Neural cell (in vitro differentiated cells): ENCODE measurements at regions not wholly inside any gene's neighbourhood (a gene's known extent, or its start where the extent isn't known, plus 50 kb on each side); places are given as distances from the start of the nearest gene placed in this dataset.

ENCODE experiments used
- H2AFZ ChIP-seq: fragments of 200-600, 300-800 bp; sonication (generic), shearing (Covaris generic); 2 replicates; pipeline ENCODE4 v1.6.0; 2014; ENCODE audit warnings: low read depth, mild to moderate bottlenecking, antibody characterized with exemption, low read length, moderate library complexity
- H3F3A ChIP-seq: fragments of 200-600 bp; shearing (Covaris generic); 2 replicates; pipeline ENCODE4 v1.6.1; 2016; ENCODE audit warnings: mild to moderate bottlenecking, moderate library complexity, mixed read lengths, antibody characterized with exemption, low read length; ENCODE audit not compliant: insufficient read depth, poor library complexity, severe bottlenecking
- H3K27ac ChIP-seq: fragments of 200-600, 300-800 bp; sonication (generic), shearing (Covaris generic); 2 replicates; pipeline ENCODE4 v1.5.1; 2014; ENCODE audit warnings: mild to moderate bottlenecking, low read length, moderate library complexity
- H3K27me3 ChIP-seq: fragments of 300-800, 200-600 bp; sonication (generic), shearing (Covaris generic); 2 replicates; pipeline ENCODE4 v1.6.0; 2014; ENCODE audit warnings: mild to moderate bottlenecking, low read depth, low read length, moderate library complexity; ENCODE audit not compliant: insufficient read depth
- H3K36me3 ChIP-seq: fragments of 300-800, 200-600 bp; sonication (generic), shearing (Covaris generic); 2 replicates; pipeline ENCODE4 v1.5.1; 2014; ENCODE audit warnings: mild to moderate bottlenecking, antibody characterized with exemption, low read length, moderate library complexity; ENCODE audit not compliant: insufficient read depth
- H3K4me2 ChIP-seq: fragments of 300-800, 200-600 bp; sonication (generic), shearing (Covaris generic); 2 replicates; pipeline ENCODE4 v1.6.0; 2014; ENCODE audit warnings: mild to moderate bottlenecking, low read length
- H3K4me3 ChIP-seq: fragments of 300-800, 200-600 bp; sonication (generic), shearing (Covaris generic); 2 replicates; pipeline ENCODE4 v1.5.1; 2014; ENCODE audit warnings: mild to moderate bottlenecking, low read length, moderate library complexity
- H3K79me2 ChIP-seq: fragments of 200-600 bp; shearing (Covaris generic); replicated peaks from 2 replicates; pipeline ENCODE4 v1.6.0; 2014; ENCODE audit warnings: mild to moderate bottlenecking, low read length, moderate library complexity; ENCODE audit not compliant: insufficient read depth
- H3K9ac ChIP-seq: fragments of 300-800, 200-600 bp; sonication (generic), shearing (Covaris generic); 2 replicates; pipeline ENCODE4 v1.6.1; 2016; ENCODE audit warnings: mild to moderate bottlenecking, low read length, mixed read lengths
- H3K9me2 ChIP-seq: fragments of 200-600 bp; shearing (Covaris generic); 2 replicates; pipeline ENCODE4 v1.6.1; 2016; ENCODE audit warnings: mild to moderate bottlenecking, low read length, mixed read lengths; ENCODE audit not compliant: insufficient read depth
- H3K9me3 ChIP-seq: fragments of 200-600, 300-800 bp; sonication (generic), shearing (Covaris generic); 2 replicates; pipeline ENCODE4 v1.6.1; 2016; ENCODE audit warnings: mild to moderate bottlenecking, mixed run types, low read length, moderate library complexity, mixed read lengths
- H4K20me1 ChIP-seq: fragments of 200-600 bp; shearing (Covaris generic); 2 replicates; pipeline ENCODE4 v1.6.1; 2016; ENCODE audit warnings: mild to moderate bottlenecking, mixed run types; ENCODE audit not compliant: insufficient read depth
- EP300 ChIP-seq: fragments of 450-650 bp; conservative IDR thresholded peaks from 2 replicates; pipeline ENCODE4 v1.6.1; 2014; ENCODE audit warnings: antibody characterized with exemption, mild to moderate bottlenecking, moderate library complexity; ENCODE audit not compliant: poor library complexity, severe bottlenecking
- EZH2 ChIP-seq: fragments of 200-600, 300-800 bp; shearing (Covaris generic), sonication (generic); IDR thresholded peaks from 2 replicates; pipeline ENCODE4 v1.6.1; 2014; ENCODE audit warnings: antibody characterized with exemption, low read length, borderline replicate concordance, mild to moderate bottlenecking; ENCODE audit not compliant: insufficient read depth, poor library complexity, severe bottlenecking
- MXI1 ChIP-seq: fragments of 450-650 bp; conservative IDR thresholded peaks from 2 replicates; pipeline ENCODE4 v1.6.1; 2014; ENCODE audit warnings: antibody characterized with exemption, mild to moderate bottlenecking; ENCODE audit not compliant: poor library complexity, severe bottlenecking
- POLR2AphosphoS5 ChIP-seq: IDR thresholded peaks from 2 replicates; pipeline ENCODE4 v1.6.1; 2012
- RAD21 ChIP-seq: fragments of 450-650 bp; conservative IDR thresholded peaks from 2 replicates; pipeline ENCODE4 v1.6.1; 2014; ENCODE audit warnings: antibody characterized with exemption, mild to moderate bottlenecking, moderate library complexity
- SMC3 ChIP-seq: fragments of 450-650 bp; conservative IDR thresholded peaks from 2 replicates; pipeline ENCODE4 v1.6.1; 2014; ENCODE audit warnings: antibody characterized with exemption, mild to moderate bottlenecking, moderate library complexity; ENCODE audit not compliant: poor library complexity
- TAF1 ChIP-seq: IDR thresholded peaks from 2 replicates; pipeline ENCODE4 v1.6.1; 2012; ENCODE audit warnings: low read depth
- TF ChIP-seq, protein P1 (sequence below): IDR thresholded peaks from 2 replicates; pipeline ENCODE4 v1.6.1; 2012; ENCODE audit warnings: borderline replicate concordance
- TF ChIP-seq, protein P2 (sequence below): fragments of 450-650 bp; IDR thresholded peaks from 2 replicates; pipeline ENCODE4 v1.5.1; 2014; ENCODE audit warnings: antibody characterized with exemption, mild to moderate bottlenecking, moderate library complexity; ENCODE audit not compliant: poor library complexity, severe bottlenecking

DNA sequence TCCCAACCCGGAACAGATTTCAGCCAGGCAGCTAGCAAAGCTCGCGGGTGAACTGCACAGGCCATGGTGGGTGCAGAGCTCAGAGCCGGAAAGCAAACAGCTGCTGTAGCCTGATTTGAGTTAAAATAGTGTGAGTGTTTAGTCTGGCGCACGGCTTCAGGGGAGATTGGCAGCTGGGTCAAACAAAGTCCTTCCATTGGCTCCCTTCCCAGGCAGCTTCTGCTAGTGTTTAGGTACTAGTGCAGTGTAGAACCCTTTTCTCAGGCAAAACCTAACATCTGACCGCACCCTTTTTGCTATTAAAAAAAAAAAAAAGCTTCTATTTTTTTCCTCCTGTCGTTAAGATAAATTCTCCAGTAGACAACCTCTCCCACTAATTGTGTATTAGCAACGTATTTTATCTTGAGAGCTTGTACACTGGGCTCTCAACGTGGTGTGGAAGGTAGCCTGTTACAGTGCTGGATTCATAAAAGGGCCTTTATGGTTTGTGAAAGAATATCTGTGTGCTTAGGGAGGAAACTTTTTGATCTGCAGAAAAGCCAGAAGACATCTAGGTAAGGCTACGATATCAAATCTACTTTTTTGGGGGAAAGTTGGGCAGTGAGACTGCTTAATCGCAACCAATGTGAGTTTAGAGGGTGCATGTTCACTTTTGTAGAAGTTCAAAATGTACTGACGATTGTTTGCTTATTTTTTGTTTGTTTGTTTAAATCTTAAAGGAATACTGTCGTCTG lies 689.6 kb downstream of the USP25 start:
- no peaks in the 10 kb centered on the region for H3K9me2 ChIP-seq
- no peak overlapping the region for H2AFZ ChIP-seq
- H3K27ac ChIP-seq, result no peak overlapping the region
- H3K9ac ChIP-seq, result no peak overlapping the region
- H3F3A ChIP-seq, result no peaks in the 10 kb centered on the region
- H3K4me3 ChIP-seq, result no peak overlapping the region
- no peaks in the 10 kb centered on the region for H3K36me3 ChIP-seq
- TF ChIP-seq POLR2AphosphoS5 (no peak), EP300 (no peak), EZH2 (no peak), MXI1 (no peak), SMC3 (no peak), TAF1 (no peak), RAD21 (no peak)
- TF ChIP-seq, protein P1, sequence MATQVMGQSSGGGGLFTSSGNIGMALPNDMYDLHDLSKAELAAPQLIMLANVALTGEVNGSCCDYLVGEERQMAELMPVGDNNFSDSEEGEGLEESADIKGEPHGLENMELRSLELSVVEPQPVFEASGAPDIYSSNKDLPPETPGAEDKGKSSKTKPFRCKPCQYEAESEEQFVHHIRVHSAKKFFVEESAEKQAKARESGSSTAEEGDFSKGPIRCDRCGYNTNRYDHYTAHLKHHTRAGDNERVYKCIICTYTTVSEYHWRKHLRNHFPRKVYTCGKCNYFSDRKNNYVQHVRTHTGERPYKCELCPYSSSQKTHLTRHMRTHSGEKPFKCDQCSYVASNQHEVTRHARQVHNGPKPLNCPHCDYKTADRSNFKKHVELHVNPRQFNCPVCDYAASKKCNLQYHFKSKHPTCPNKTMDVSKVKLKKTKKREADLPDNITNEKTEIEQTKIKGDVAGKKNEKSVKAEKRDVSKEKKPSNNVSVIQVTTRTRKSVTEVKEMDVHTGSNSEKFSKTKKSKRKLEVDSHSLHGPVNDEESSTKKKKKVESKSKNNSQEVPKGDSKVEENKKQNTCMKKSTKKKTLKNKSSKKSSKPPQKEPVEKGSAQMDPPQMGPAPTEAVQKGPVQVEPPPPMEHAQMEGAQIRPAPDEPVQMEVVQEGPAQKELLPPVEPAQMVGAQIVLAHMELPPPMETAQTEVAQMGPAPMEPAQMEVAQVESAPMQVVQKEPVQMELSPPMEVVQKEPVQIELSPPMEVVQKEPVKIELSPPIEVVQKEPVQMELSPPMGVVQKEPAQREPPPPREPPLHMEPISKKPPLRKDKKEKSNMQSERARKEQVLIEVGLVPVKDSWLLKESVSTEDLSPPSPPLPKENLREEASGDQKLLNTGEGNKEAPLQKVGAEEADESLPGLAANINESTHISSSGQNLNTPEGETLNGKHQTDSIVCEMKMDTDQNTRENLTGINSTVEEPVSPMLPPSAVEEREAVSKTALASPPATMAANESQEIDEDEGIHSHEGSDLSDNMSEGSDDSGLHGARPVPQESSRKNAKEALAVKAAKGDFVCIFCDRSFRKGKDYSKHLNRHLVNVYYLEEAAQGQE, result no peak
- TF ChIP-seq, protein P2, sequence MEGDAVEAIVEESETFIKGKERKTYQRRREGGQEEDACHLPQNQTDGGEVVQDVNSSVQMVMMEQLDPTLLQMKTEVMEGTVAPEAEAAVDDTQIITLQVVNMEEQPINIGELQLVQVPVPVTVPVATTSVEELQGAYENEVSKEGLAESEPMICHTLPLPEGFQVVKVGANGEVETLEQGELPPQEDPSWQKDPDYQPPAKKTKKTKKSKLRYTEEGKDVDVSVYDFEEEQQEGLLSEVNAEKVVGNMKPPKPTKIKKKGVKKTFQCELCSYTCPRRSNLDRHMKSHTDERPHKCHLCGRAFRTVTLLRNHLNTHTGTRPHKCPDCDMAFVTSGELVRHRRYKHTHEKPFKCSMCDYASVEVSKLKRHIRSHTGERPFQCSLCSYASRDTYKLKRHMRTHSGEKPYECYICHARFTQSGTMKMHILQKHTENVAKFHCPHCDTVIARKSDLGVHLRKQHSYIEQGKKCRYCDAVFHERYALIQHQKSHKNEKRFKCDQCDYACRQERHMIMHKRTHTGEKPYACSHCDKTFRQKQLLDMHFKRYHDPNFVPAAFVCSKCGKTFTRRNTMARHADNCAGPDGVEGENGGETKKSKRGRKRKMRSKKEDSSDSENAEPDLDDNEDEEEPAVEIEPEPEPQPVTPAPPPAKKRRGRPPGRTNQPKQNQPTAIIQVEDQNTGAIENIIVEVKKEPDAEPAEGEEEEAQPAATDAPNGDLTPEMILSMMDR, result no peak
- no peaks in the 10 kb centered on the region for H3K9me3 ChIP-seq
- no peak overlapping the region for H3K4me2 ChIP-seq
- peaks cover 3% of the 10 kb centered on the region for H3K79me2 ChIP-seq
- H4K20me1 ChIP-seq, result no peaks in the 10 kb centered on the region
- H3K27me3 ChIP-seq, result no peaks in the 10 kb centered on the region

DNA sequence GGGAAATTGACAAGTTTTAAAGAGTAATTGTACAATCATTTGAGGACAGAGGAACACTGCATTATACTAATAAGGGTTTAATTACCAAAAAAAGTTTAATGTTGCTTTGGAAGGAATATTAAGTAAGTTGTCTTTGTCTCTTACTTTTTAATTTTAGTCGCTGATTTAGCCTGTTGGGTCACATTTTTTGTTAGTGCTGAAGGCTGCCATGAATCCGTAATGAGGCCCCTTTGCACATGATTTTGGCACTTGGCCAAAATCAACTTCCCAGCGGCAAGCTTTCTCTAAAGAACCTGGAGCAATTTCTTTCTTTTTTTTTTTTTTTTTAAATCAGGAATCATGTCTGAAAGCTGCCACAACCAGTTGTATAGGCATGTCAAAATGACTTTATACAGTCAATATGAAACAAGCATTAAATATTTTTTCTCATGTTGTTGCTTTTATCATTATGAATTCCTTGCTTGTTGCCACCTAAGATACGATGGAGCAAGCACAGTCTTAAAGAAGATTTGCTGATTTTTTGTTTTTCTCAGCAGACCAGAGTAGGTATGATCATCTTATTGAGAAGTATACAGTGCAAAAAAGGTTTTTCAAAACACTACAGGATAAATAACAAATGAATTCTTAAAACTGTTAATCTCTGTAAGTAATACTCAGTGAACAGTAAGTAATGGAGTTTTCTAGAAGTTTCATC lies 690.4 kb downstream of the USP25 start:
- Histone ChIP-seq H3K4me2 (no peak overlapping the region), H2AFZ (no peak overlapping the region), H3K9ac (no peak overlapping the region), H3K27ac (no peak overlapping the region), H3F3A (no peaks in the 10 kb centered on the region), H3K27me3 (no peaks in the 10 kb centered on the region), H3K36me3 (no peaks in the 10 kb centered on the region), H3K9me2 (no peaks in the 10 kb centered on the region), H3K79me2 (no peaks in the 10 kb centered on the region), H4K20me1 (no peaks in the 10 kb centered on the region), H3K9me3 (no peaks in the 10 kb centered on the region), H3K4me3 (no peak overlapping the region)
- TF ChIP-seq RAD21 (no peak), EP300 (no peak), POLR2AphosphoS5 (no peak), EZH2 (no peak), SMC3 (no peak), MXI1 (no peak), TAF1 (no peak)
- TF ChIP-seq, protein P1, result no peak
- TF ChIP-seq, protein P2, result no peak
